ENCODE measurements at regions not wholly inside any gene's neighbourhood (a gene's known extent, or its start where the extent isn't known, plus 50 kb on each side); places are given as distances from the start of the nearest gene placed in this dataset.

GRCh38 chr18:78296166-78296565 is 683.5 kb upstream of the SALL3 start:
- H3K27me3 ChIP-seq (ENCODE audit: control insufficient read depth, insufficient read depth, low read length), result no peaks in the 10 kb centered on the region

GRCh38 chr18:78297048-78297447 is 682.6 kb upstream of the SALL3 start:
- TF ChIP-seq CTCF (IDR thresholded peaks at IDR 0.05; ENCODE audit: insufficient read depth, low read length, poor library complexity, severe bottlenecking), result no peak
- DNase-seq (ENCODE audit: low read depth), result no peak
- Histone ChIP-seq H3K36me3 (ENCODE audit: control insufficient read depth, insufficient read depth, low read length) (no peaks in the 10 kb centered on the region), H3K27me3 (ENCODE audit: control insufficient read depth, insufficient read depth, low read length) (no peaks in the 10 kb centered on the region), H3K4me3 (ENCODE audit: low read depth, low read length) (no peak overlapping the region)

More at GRCh38 chr18:78296166-78296565, 683.5 kb upstream of the SALL3 start:
- Histone ChIP-seq H3K36me3 (ENCODE audit: control insufficient read depth, insufficient read depth, low read length) (no peaks in the 10 kb centered on the region), H3K4me3 (ENCODE audit: low read depth, low read length) (no peak overlapping the region)
- no peak for DNase-seq (ENCODE audit: low read depth)
- TF ChIP-seq CTCF (IDR thresholded peaks at IDR 0.05; ENCODE audit: insufficient read depth, low read length, poor library complexity, severe bottlenecking), result no peak

DNA sequence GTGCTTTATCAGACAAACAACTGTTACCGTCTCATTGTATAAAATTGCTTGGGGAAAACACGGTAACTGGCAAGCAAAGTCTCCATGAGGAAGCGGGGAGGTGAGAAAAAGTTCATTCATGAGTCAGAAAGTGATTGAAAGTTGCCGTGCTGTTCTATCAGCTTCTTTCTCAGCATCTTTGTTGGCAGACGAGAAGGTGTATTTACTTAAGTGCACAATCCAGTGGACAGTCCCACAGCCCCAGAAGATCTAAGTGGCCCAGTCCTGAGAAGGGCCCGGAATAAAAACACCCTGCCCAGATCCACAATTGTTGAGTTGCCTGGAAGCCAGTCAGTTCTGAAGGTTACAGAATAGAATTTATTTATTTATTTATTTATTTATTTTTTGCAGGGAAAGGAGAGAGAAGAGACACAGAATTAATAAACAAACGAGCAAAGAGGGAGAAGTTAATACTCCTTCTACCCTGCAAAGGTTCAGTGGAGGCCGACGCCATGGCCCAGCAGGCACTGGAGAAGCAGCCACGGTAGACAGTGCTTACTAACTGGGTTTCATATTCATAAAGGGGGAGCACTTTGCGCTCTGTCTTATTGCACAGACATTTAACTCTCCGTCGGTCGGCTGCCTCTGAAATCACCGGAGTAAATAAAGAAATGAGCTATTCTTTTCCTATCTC is 676.0 kb upstream of the SALL3 start:
- DNase-seq (ENCODE audit: low read depth), result no peak
- no peaks in the 10 kb centered on the region for H3K27me3 ChIP-seq (ENCODE audit: control insufficient read depth, insufficient read depth, low read length)
- no peak overlapping the region for H3K4me3 ChIP-seq (ENCODE audit: low read depth, low read length)
- no peak for TF ChIP-seq CTCF (IDR thresholded peaks at IDR 0.05; ENCODE audit: insufficient read depth, low read length, poor library complexity, severe bottlenecking)
- H3K36me3 ChIP-seq (ENCODE audit: control insufficient read depth, insufficient read depth, low read length), result no peaks in the 10 kb centered on the region

DNA sequence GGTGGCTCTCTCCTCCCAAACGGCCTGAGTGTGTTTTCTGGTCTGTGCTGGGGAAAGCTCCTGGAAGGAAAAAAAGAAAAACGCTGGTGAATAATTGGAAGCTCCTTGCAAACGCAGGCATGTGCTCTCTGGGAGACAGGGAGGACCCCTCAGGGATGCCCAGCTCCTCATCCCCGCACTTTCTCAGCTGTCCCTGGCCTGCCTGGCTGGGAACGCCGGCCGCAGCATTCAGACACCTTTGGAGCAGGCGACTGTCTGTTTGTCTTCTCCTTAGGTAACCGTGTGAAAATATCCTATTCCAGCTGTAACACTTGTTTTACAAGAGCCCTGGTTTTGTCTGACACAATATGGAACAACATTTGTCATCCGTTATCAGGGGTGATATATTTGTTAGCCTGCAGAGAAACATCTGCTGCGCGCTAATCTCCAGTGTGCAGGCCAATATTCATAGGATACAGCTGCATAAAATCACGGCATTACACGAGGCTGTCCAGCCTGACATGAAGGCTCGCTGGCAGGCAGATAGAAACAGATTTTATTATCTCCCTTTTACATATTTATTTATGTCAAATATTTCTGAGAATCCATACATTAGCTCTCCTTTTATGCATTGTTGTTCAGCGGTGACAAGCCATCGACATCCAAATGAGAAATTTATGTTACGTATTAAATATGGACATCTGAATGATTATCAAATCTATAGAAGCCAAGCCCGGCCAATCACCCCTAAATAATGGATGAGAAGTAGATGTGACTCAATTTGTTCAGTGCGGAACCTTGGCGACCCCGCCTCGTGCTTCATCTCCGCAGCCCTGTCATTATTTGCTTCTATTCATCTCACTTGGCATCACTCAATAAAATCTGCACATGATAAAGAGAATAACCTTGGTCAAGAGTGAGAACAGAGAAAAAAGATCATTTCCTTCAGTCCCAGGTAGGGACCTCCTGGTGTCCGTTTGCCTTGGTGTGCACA is 675.1 kb upstream of the SALL3 start:
- no peak overlapping the region for H3K4me3 ChIP-seq (ENCODE audit: low read depth, low read length)
- no peaks in the 10 kb centered on the region for H3K36me3 ChIP-seq (ENCODE audit: control insufficient read depth, insufficient read depth, low read length)
- TF ChIP-seq CTCF (IDR thresholded peaks at IDR 0.05; ENCODE audit: insufficient read depth, low read length, poor library complexity, severe bottlenecking), result no peak
- DNase-seq (ENCODE audit: low read depth), result no peak
- no peaks in the 10 kb centered on the region for H3K27me3 ChIP-seq (ENCODE audit: control insufficient read depth, insufficient read depth, low read length)

DNA sequence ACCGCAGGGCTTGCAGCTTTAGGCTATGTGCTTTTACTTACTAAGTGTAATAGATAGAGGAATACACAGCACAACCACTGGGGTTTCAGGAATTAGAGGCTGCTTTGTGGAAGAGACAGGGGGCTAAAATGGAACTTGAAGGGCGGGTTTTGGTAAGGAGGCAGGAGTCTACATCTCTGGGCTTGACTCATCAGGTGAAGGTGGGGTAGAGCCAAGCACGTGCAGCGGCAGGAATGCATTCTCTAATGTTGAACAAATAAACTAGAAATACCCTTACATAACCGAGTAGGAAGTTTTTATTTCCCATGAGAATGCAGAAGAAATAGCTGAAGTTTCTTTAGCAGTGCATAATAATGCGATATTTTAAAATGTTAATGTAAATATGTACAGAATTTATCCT is 673.8 kb upstream of the SALL3 start:
- H3K4me3 ChIP-seq (ENCODE audit: low read depth, low read length), result no peak overlapping the region
- DNase-seq (ENCODE audit: low read depth), result no peak
- no peaks in the 10 kb centered on the region for H3K36me3 ChIP-seq (ENCODE audit: control insufficient read depth, insufficient read depth, low read length)
- H3K27me3 ChIP-seq (ENCODE audit: control insufficient read depth, insufficient read depth, low read length), result no peaks in the 10 kb centered on the region
- no peak for TF ChIP-seq CTCF (IDR thresholded peaks at IDR 0.05; ENCODE audit: insufficient read depth, low read length, poor library complexity, severe bottlenecking)
